A549 (cell line): ENCODE measurements at regions not wholly inside any gene's neighbourhood (a gene's known extent, or its start where the extent isn't known, plus 50 kb on each side); places are given as distances from the start of the nearest gene placed in this dataset.

Experiments used
- CBX8 ChIP-seq: fragments of 200-600 bp; sonication (generic); IDR thresholded peaks from 2 replicates; pipeline ENCODE4 v1.6.1; 2016
- CHD2 ChIP-seq: fragments of 150-350 bp; IDR thresholded peaks from 2 replicates; pipeline ENCODE4 v1.6.1; 2014; ENCODE audit warnings: low read length; ENCODE audit not compliant: partially characterized antibody
- CTCF ChIP-seq: fragments of >200 bp; sonication (Bioruptor Twin); formaldehyde crosslinking; IDR thresholded peaks from 3 replicates; pipeline ENCODE4 v1.5.1; 2016
- E2F6 ChIP-seq: IDR thresholded peaks from 2 replicates; pipeline ENCODE4 v1.6.1; 2012; ENCODE audit warnings: low read depth, borderline replicate concordance
- HOXA7 ChIP-seq: fragments of 250-450 bp; sonication (Bioruptor Pico); IDR thresholded peaks from 2 replicates; pipeline ENCODE4 v1.5.0; 2020; ENCODE audit warnings: mild to moderate bottlenecking, moderate library complexity
- HOXB5 ChIP-seq: fragments of 250-450 bp; sonication (Bioruptor Pico); IDR thresholded peaks from 2 replicates; pipeline ENCODE4 v1.5.0; 2020; ENCODE audit warnings: mild to moderate bottlenecking, moderate library complexity
- JUNB ChIP-seq: fragments of >200 bp; sonication (Bioruptor Twin); formaldehyde crosslinking; IDR thresholded peaks from 2 replicates; pipeline ENCODE4 v1.6.1; 2016
- KDM5A ChIP-seq: fragments of 200-600 bp; sonication (generic); IDR thresholded peaks from 2 replicates; pipeline ENCODE4 v1.6.1; 2016; ENCODE audit warnings: antibody characterized with exemption, mild to moderate bottlenecking
- MYC ChIP-seq: IDR thresholded peaks from 2 replicates; pipeline ENCODE4 v1.6.1; 2012; ENCODE audit warnings: mild to moderate bottlenecking, inconsistent platforms, low read length, improper control_type of control experiment, borderline replicate concordance
- NR3C1 ChIP-seq: fragments of >200 bp; sonication (Bioruptor Twin); formaldehyde crosslinking; IDR thresholded peaks from 3 replicates; pipeline ENCODE4 v1.6.1; 2017
- POLR2A ChIP-seq: IDR thresholded peaks from 2 replicates; pipeline ENCODE4 v1.6.1; 2012; ENCODE audit warnings: mild to moderate bottlenecking, low read length
- RCOR1 ChIP-seq: fragments of 150-350 bp; IDR thresholded peaks from 2 replicates; pipeline ENCODE4 v1.6.1; 2014; ENCODE audit warnings: antibody characterized with exemption, low read length, low read depth
- USF2 ChIP-seq: fragments of 450-650 bp; IDR thresholded peaks from 2 replicates; pipeline ENCODE4 v1.6.1; 2014; ENCODE audit warnings: antibody characterized with exemption

GRCh38 chr2:183459466-183459865 lies 335.2 kb downstream of the NUP35 start:
- TF ChIP-seq CTCF (no peak), RCOR1 (no peak), NR3C1 (no peak), HOXB5 (CRISPR knock-in tag) (no peak), KDM5A (no peak), POLR2A (no peak), HOXA7 (no peak), CBX8 (no peak), JUNB (no peak), E2F6 (no peak), MYC (no peak), CHD2 (no peak), USF2 (no peak)
